ENCODE measurements at regions not wholly inside any gene's neighbourhood (a gene's known extent, or its start where the extent isn't known, plus 50 kb on each side); places are given as distances from the start of the nearest gene placed in this dataset.

- DNase-seq (ENCODE audit: low read depth), result no peak
Measured at GRCh38 chr11:92667486-92668152, 301.8 kb upstream of the MTNR1B start.

- no peak for DNase-seq (ENCODE audit: low read depth)
Measured at GRCh38 chr11:92670308-92670890, 299.1 kb upstream of the MTNR1B start.

- DNase-seq (ENCODE audit: low read depth), result no peak
Measured at GRCh38 chr11:92671081-92671480, 298.4 kb upstream of the MTNR1B start.

GRCh38 chr11:92675303-92675702 lies 294.1 kb upstream of the MTNR1B start:
- no peak for DNase-seq (ENCODE audit: low read depth)

GRCh38 chr11:92675810-92676209 lies 293.6 kb upstream of the MTNR1B start:
- DNase-seq (ENCODE audit: low read depth), result no peak

- DNase-seq (ENCODE audit: low read depth), result no peak
Measured at GRCh38 chr11:92678008-92678611, 291.3 kb upstream of the MTNR1B start.

- DNase-seq (ENCODE audit: low read depth), result no peak
Measured at GRCh38 chr11:92681586-92681985, 287.9 kb upstream of the MTNR1B start.

- DNase-seq (ENCODE audit: low read depth), result no peak
Measured at GRCh38 chr11:92682136-92682535, 287.3 kb upstream of the MTNR1B start.

GRCh38 chr11:92682952-92683351 lies 286.5 kb upstream of the MTNR1B start:
- DNase-seq (ENCODE audit: low read depth), result no peak

- DNase-seq (ENCODE audit: low read depth), result no peak
Measured at GRCh38 chr11:92685049-92685448, 284.4 kb upstream of the MTNR1B start.

- DNase-seq (ENCODE audit: low read depth), result no peak
Measured at GRCh38 chr11:92687724-92688123, 281.7 kb upstream of the MTNR1B start.

- no peak for DNase-seq (ENCODE audit: low read depth)
Measured at GRCh38 chr11:92688416-92688815, 281.0 kb upstream of the MTNR1B start.

- no peak for DNase-seq (ENCODE audit: low read depth)
Measured at GRCh38 chr11:92692826-92693546, 276.5 kb upstream of the MTNR1B start.

- no peak for DNase-seq (ENCODE audit: low read depth)
Measured at GRCh38 chr11:92696076-92696475, 273.4 kb upstream of the MTNR1B start.

GRCh38 chr11:92697461-92698312 lies 271.8 kb upstream of the MTNR1B start:
- DNase-seq (ENCODE audit: low read depth), result no peak

GRCh38 chr11:92698742-92699141 lies 270.7 kb upstream of the MTNR1B start:
- DNase-seq (ENCODE audit: low read depth), result no peak

- no peak for DNase-seq (ENCODE audit: low read depth)
Measured at GRCh38 chr11:92702037-92702804, 267.2 kb upstream of the MTNR1B start.

- DNase-seq (ENCODE audit: low read depth), result no peak
Measured at GRCh38 chr11:92702805-92703448, 266.5 kb upstream of the MTNR1B start.

- no peak for DNase-seq (ENCODE audit: low read depth)
Measured at GRCh38 chr11:92703449-92703830, 266.0 kb upstream of the MTNR1B start.

- DNase-seq (ENCODE audit: low read depth), result no peak
Measured at GRCh38 chr11:92707173-92707619, 262.3 kb upstream of the MTNR1B start.

GRCh38 chr11:92707665-92708064 lies 261.8 kb upstream of the MTNR1B start:
- no peak for DNase-seq (ENCODE audit: low read depth)
